ENCODE measurements at regions not wholly inside any gene's neighbourhood (a gene's known extent, or its start where the extent isn't known, plus 50 kb on each side); places are given as distances from the start of the nearest gene placed in this dataset.
"Not testable (repeated sequence)": the region's sequence is repeated elsewhere in the genome, so short reads cannot be mapped to it uniquely, and the experiment has no call there.

DNA sequence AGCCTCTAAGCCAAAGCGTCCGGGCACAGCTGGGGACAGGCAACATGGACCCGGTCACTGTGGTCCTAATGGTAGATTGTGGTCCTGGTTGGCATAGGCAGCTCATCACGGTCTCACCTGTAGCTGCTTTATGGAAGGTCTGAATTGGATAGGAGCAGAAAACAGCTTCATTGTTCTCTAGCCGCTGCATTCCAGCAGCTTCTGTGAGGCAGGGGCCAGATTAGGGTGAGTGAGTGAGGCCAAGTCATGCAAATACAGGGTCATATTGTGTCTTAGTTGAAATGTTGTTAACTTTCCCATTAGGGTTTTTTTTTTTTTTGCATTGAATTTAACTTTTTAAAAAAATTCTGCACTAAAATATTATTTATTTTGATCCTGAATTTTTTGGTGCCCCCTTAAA, 105.4 kb upstream of the SULF2 start:
- not testable (repeated sequence) for TF ChIP-seq CTCF, POLR2A (IDR thresholded peaks at IDR 0.05)

Data from esophagus squamous epithelium (tissue), 4 donors.